ENCODE measurements at regions not wholly inside any gene's neighbourhood (a gene's known extent, or its start where the extent isn't known, plus 50 kb on each side); places are given as distances from the start of the nearest gene placed in this dataset.

GRCh38 chrX:42725196-42725595 is 52.8 kb downstream of the PPP1R2C start:
- no peak for DNase-seq

GRCh38 chrX:42720209-42720608 is 57.8 kb downstream of the PPP1R2C start:
- no peak for DNase-seq

GRCh38 chrX:42715701-42716262 is 62.2 kb downstream of the PPP1R2C start:
- DNase-seq, result no peak

GRCh38 chrX:42714981-42715700 is 62.8 kb downstream of the PPP1R2C start:
- DNase-seq, result peak; percentile 38

GRCh38 chrX:42710452-42710851 is 67.5 kb downstream of the PPP1R2C start:
- DNase-seq, result no peak

- no peak for DNase-seq
Observed at GRCh38 chrX:42708222-42708621, 69.7 kb downstream of the PPP1R2C start.

- no peak for DNase-seq
Observed at GRCh38 chrX:42707742-42708141, 70.2 kb downstream of the PPP1R2C start.

GRCh38 chrX:42704454-42704853 is 73.5 kb downstream of the PPP1R2C start:
- DNase-seq, result no peak

GRCh38 chrX:42697544-42697943 is 80.4 kb downstream of the PPP1R2C start:
- no peak for DNase-seq

GRCh38 chrX:42696536-42697124 is 81.3 kb downstream of the PPP1R2C start:
- DNase-seq, result no peak

GRCh38 chrX:42695800-42696358 is 82.1 kb downstream of the PPP1R2C start:
- DNase-seq, result no peak

GRCh38 chrX:42694260-42694815 is 83.6 kb downstream of the PPP1R2C start:
- no peak for DNase-seq

- no peak for DNase-seq
Observed at GRCh38 chrX:42691196-42691595, 86.8 kb downstream of the PPP1R2C start.

GRCh38 chrX:42686706-42687105 is 91.3 kb downstream of the PPP1R2C start:
- no peak for DNase-seq

GRCh38 chrX:42686296-42686695 is 91.7 kb downstream of the PPP1R2C start:
- no peak for DNase-seq

GRCh38 chrX:42684065-42684464 is 93.9 kb downstream of the PPP1R2C start:
- no peak for DNase-seq

- no peak for DNase-seq
Observed at GRCh38 chrX:42680666-42681065, 97.3 kb downstream of the PPP1R2C start.

GRCh38 chrX:42678133-42678532 is 99.8 kb downstream of the PPP1R2C start:
- no peak for DNase-seq

GRCh38 chrX:42673301-42673810 is 104.6 kb downstream of the PPP1R2C start:
- DNase-seq, result no peak

- no peak for DNase-seq
Observed at GRCh38 chrX:42664680-42665079, 113.3 kb downstream of the PPP1R2C start.

GRCh38 chrX:42628471-42628870 is 149.5 kb downstream of the PPP1R2C start:
- DNase-seq, result no peak

- DNase-seq, result no peak
Observed at GRCh38 chrX:42627891-42628290, 150.1 kb downstream of the PPP1R2C start.

- DNase-seq, result no peak
Observed at GRCh38 chrX:42624524-42624923, 153.4 kb downstream of the PPP1R2C start.

GRCh38 chrX:42619068-42619467 is 158.9 kb downstream of the PPP1R2C start:
- DNase-seq, result no peak
